GM18502 (cell line): ENCODE measurements at regions not wholly inside any gene's neighbourhood (a gene's known extent, or its start where the extent isn't known, plus 50 kb on each side); places are given as distances from the start of the nearest gene placed in this dataset.

ENCODE experiments used
- ATAC-seq: cut with Tn5 transposase; IDR thresholded peaks from one replicate; pipeline ENCODE4 v1.9.1; 2021; ENCODE audit warnings: mild to moderate bottlenecking; ENCODE audit not compliant: unreplicated experiment, poor library complexity

DNA sequence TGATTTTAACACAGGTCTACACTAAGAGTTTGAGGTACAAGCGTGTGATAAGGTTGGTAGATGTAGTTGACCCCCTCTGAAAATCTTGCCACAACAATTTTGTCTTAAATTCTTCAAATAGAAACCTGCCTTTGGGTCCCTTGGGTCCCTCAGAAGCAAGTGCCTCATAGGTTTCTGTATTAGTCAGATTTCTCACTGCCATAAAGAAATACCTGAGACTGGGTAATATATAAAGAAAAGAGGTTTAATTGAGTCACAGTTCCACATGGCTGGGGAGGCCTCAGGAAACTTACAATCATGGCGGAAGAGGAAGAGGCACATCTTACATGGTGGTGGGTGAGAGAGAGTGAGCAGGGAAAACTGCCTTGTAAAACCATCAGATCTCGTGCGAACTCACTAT is 301.2 kb downstream of the MAP2K6 start:
- ATAC-seq = no peak

DNA sequence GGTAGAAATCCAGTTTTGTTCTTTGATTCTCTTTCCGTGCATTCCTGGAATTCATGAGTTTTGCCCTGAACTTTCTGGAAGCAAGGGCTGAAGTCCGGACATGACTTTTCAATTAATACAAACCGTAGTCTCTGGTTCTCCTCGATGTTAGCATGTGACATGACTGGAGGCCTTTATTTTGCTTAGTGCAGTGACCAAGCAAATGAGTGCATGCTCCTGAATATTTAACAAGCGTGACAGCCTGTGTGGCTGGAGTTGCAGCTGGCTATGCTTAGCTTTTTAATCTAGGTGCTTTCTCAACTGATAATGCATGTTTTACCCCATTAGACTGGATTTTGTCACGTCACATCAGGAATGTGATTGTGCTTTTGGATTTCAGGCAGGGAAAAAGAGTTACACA is 302.1 kb downstream of the MAP2K6 start:
- ATAC-seq = no peak

DNA sequence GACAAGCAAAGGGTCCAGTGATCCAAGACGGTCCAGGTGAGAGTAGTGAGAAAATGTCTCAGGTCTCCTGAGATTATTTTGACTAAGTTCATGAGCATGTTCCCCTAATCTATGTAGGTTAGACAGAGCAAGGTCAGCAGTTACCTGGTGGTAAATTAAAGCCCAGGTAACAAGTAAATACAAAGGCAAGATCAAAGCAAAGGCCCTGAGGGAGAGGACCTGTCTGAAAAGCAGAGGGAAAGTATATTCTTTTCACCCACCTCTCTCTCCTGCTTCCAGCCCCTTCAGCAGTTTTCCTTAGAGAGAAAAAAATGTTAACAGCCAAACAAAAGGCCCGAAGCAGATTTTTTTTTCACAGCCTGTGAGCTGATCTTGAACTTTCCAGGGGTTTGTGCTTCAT is 302.7 kb downstream of the MAP2K6 start:
- no peak for ATAC-seq

DNA sequence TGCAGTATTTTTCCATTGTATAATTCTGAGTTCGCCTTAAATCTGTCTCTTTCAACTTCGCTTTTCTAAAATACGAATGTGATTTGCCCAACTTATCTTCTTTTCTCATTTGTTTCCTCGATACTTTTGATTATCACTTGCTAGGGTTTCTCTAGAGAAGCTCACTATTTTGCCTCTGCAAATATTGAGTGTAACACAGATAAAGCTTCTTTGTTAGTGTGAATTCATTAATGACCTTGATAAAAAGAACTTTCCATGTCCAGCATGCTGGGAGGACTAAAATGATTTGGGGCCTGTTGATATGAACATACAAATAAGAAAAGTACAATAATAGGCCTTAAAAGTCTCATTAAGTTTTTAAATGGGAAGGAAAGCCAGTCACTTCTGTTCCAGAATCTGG is 303.3 kb downstream of the MAP2K6 start:
- no peak for ATAC-seq

- ATAC-seq = no peak
Observed at GRCh38 chr17:69719474-69720048, 305.1 kb downstream of the MAP2K6 start.

DNA sequence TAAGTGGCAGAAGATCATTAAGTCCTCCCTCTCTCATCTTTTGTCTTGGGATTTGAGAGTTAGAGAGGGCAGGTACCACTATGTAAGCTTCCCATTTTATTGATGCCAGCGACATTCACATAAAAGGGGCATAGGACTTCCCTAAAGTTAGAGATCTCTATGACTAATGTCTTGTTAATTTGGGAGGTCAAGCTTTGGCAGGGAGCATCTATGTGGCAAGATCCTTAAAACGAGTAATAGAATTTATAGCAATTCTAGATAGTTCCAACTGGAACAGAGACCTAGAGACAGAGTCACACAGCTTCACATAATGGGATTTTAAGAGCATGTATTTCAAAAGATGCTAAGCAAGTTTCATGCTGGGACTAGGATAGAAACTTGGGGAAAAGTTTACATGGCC is 308.0 kb downstream of the MAP2K6 start:
- no peak for ATAC-seq

DNA sequence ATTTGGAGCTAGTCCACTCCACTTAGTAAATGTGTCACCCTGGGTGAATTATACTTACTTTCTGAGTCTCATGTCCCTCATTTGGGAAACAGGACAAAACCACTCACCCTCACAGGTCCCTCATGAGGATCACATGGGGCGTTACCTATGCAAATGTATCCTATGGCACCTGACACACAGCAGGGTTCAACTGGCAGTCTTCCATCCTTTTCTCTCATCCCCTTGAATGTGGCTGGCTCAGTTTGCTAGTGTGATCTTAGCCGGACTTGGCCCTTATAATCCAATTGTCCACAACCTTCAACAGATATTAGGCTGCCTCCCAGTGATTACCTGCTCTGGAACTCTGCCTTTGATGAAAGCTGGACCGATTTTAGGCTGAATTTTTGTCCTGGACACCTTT is 308.8 kb downstream of the MAP2K6 start:
- ATAC-seq = no peak

DNA sequence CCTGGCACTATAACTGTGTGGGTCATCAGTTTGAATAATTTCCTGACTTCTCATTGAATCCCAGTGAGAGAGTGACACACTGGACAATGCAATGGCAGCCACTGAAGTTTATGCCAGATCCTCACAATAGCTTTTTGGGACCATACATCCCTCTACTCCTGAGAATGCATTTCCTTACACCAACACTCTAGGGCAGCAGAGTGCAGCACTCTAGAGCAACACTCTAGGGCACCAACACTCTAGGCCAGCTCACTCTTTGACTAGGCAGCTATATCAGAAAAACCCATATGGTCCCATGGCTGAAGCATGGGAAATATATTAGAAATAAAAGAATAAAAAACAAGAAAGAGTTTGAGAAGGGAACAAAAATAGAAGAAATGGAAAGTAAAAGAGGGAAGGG is 309.2 kb downstream of the MAP2K6 start:
- ATAC-seq = no peak

GRCh38 chr17:69724238-69724637 is 309.7 kb downstream of the MAP2K6 start:
- no peak for ATAC-seq

GRCh38 chr17:69725146-69725545 is 310.6 kb downstream of the MAP2K6 start:
- no peak for ATAC-seq

DNA sequence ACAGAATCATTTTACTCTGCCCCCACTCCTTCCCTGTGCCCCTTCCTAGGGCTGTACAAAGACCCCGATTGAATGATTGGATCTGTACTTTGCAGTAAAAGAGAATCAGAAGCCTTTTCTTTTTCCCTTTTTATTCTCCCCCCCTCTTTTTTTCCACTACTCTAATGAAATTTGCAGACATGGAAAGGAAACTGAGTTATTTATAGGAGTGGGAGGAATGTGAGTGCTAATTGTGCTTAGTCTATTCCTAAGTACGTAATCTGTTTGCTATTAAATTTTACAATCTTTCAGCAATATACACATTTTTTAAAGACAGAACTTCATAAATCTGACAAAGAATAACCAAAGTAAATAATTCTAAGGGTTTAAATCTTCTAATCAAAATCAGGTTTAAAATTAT is 314.3 kb downstream of the MAP2K6 start:
- no peak for ATAC-seq

GRCh38 chr17:69729944-69730343 is 315.4 kb downstream of the MAP2K6 start:
- ATAC-seq = no peak

GRCh38 chr17:69732272-69732918 is 317.9 kb downstream of the MAP2K6 start:
- ATAC-seq = no peak

- no peak for ATAC-seq
Observed at GRCh38 chr17:69733171-69734012, 318.9 kb downstream of the MAP2K6 start.

DNA sequence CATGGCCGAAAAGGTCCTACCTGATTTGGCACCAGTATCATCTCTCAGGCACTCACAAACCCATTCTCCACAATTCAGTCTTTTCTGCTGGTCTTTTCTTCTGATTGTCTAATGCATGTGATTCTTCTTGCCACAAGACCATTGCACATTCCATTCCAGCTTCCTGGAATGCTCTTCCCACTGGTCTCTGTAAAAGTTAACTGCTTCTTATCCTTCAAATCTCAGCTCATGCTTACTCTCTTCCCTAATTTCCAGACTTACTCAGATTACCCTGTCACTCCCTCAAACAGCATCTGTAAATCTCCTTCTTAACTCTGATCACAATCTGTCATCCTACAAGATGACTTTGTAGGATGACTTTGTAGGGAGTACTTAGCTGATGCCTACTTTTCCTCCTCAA is 320.2 kb downstream of the MAP2K6 start:
- no peak for ATAC-seq

- ATAC-seq = no peak
Observed at GRCh38 chr17:69735285-69735684, 320.8 kb downstream of the MAP2K6 start.

GRCh38 chr17:69743091-69743490 is 328.6 kb downstream of the MAP2K6 start:
- ATAC-seq = no peak

DNA sequence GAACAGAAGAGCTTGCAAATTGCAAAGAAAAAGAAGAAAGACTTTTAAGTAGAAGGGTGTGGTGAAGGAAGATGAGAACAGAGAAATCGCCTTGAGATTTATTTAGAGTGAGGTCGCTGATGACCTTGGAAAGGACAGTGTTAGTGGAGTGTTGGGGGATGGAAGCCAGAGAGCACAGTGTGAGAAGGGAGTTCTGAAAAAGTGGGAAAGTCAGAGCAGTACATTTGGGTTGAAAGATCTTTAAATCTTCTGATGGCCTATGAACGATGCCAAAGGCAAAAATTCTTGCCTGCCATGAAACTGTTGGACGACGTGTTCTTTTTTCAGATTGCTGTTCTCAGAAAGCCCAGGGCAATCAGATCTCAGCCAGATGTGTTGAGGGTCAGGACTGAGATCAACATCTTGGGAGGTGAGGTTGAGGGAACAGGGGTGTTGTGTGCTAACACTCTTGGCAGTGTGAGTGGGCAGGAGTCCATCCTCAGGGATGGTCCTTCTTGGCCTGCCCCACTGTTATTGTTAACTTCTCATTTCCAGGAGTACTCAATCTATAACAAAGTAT is 330.1 kb downstream of the MAP2K6 start:
- no peak for ATAC-seq

GRCh38 chr17:69749911-69750310 is 325.1 kb upstream of the KCNJ16 start:
- ATAC-seq = no peak

DNA sequence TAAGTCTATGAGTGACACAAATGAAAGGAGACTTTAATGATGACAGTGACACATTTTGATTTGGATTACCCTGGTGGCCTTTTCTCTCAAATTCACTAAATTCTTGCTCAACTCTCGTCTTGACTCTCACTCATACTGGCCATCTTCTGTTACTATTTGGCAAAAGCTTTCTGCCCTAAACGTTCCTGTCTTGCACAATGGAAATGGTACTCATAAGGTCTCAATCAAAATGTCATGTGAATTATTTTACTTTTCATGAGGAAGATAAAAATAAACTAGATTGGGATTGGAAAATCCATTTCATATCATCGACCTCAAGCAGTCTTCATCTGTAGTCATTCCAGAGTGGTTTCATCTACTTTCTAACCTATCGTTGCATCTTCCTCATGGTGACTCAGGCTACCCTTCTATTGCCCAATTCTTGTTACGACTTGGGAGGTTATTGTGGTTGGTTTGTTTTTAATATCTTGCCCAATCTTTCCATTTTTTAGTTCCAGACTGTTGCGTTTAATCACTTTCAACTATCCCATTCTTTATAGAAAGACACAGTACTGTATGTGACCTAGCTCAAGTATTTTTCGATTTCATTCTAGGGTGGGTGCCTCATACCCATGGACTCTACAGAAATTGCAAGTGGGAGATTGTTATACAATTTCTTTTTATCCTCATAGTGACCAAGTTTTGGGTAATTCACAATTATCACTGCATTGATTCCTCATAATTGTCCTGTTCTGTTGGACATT is 317.2 kb upstream of the KCNJ16 start:
- no peak for ATAC-seq

- no peak for ATAC-seq
Observed at GRCh38 chr17:69760562-69760961, 314.5 kb upstream of the KCNJ16 start.
